ENCODE measurements at regions not wholly inside any gene's neighbourhood (a gene's known extent, or its start where the extent isn't known, plus 50 kb on each side); places are given as distances from the start of the nearest gene placed in this dataset.

GRCh38 chr4:34943741-34944386 lies 1300.5 kb downstream of the ARAP2 start:
- H2AFZ ChIP-seq (ENCODE audit: low read length) = no peak overlapping the region
- H3K4me3 ChIP-seq (replicated peaks in 1 of 4; ENCODE audit: control extremely low read depth in 1 of 4, insufficient read depth in 1 of 4, low read depth in 3 of 4, low read length in 4 of 4) = no peak overlapping the region
- H3K9me3 ChIP-seq (ENCODE audit: control insufficient read depth, insufficient read depth, low read depth, low read length) = no peaks in the 10 kb centered on the region
- TF ChIP-seq EZH2 (IDR thresholded peaks at IDR 0.05; ENCODE audit: low read length, missing control alignments) = no peak
- H3K9ac ChIP-seq (ENCODE audit: insufficient read depth, low read length) = no peak overlapping the region
- no peaks in the 10 kb centered on the region for H3K36me3 ChIP-seq (ENCODE audit: control insufficient read depth, insufficient read depth, low read length)
- no peak overlapping the region for H3K4me2 ChIP-seq (ENCODE audit: extremely low read depth, insufficient read depth, low read length)
- H3K27me3 ChIP-seq (ENCODE audit: control insufficient read depth, insufficient read depth, low read length) = no peaks in the 10 kb centered on the region
- DNase-seq (ENCODE audit: low read depth in 2 of 2) = no peak
- no peaks in the 10 kb centered on the region for H3K4me1 ChIP-seq (ENCODE audit: control insufficient read depth, extremely low read depth, insufficient read depth, low read length)
- no peak overlapping the region for H3K27ac ChIP-seq (ENCODE audit: insufficient read depth, low read length)
- no peaks in the 10 kb centered on the region for H4K20me1 ChIP-seq (ENCODE audit: control insufficient read depth, extremely low read depth, insufficient read depth, low read length)
- no peaks in the 10 kb centered on the region for H3K79me2 ChIP-seq (ENCODE audit: control insufficient read depth, insufficient read depth, low read length)

- Histone ChIP-seq H4K20me1 (ENCODE audit: control insufficient read depth, extremely low read depth, insufficient read depth, low read length) (no peaks in the 10 kb centered on the region), H3K27ac (ENCODE audit: insufficient read depth, low read length) (no peak overlapping the region), H3K36me3 (ENCODE audit: control insufficient read depth, insufficient read depth, low read length) (no peaks in the 10 kb centered on the region), H3K4me1 (ENCODE audit: control insufficient read depth, extremely low read depth, insufficient read depth, low read length) (no peaks in the 10 kb centered on the region), H3K4me2 (ENCODE audit: extremely low read depth, insufficient read depth, low read length) (no peak overlapping the region), H3K27me3 (ENCODE audit: control insufficient read depth, insufficient read depth, low read length) (no peaks in the 10 kb centered on the region), H3K79me2 (ENCODE audit: control insufficient read depth, insufficient read depth, low read length) (no peaks in the 10 kb centered on the region), H2AFZ (ENCODE audit: low read length) (no peak overlapping the region), H3K9me3 (ENCODE audit: control insufficient read depth, insufficient read depth, low read depth, low read length) (no peaks in the 10 kb centered on the region), H3K4me3 (replicated peaks in 1 of 4; ENCODE audit: control extremely low read depth in 1 of 4, insufficient read depth in 1 of 4, low read depth in 3 of 4, low read length in 4 of 4) (no peak overlapping the region), H3K9ac (ENCODE audit: insufficient read depth, low read length) (no peak overlapping the region)
- TF ChIP-seq EZH2 (IDR thresholded peaks at IDR 0.05; ENCODE audit: low read length, missing control alignments) (no peak), CTCF (conservative IDR thresholded peaks at IDR 0.05 in 1 of 2, IDR thresholded peaks at IDR 0.05 in 1 of 2; ENCODE audit: low read depth in 1 of 2, low read length in 2 of 2) (no peak)
- no peak for DNase-seq (ENCODE audit: low read depth in 2 of 2)
Measured at GRCh38 chr4:34950926-34951325, 1293.4 kb downstream of the ARAP2 start.

- no peaks in the 10 kb centered on the region for H3K36me3 ChIP-seq (ENCODE audit: control insufficient read depth, insufficient read depth, low read length)
- H3K4me3 ChIP-seq (replicated peaks in 1 of 4; ENCODE audit: control extremely low read depth in 1 of 4, insufficient read depth in 1 of 4, low read depth in 3 of 4, low read length in 4 of 4) = no peak overlapping the region
- H2AFZ ChIP-seq (ENCODE audit: low read length) = no peak overlapping the region
- no peaks in the 10 kb centered on the region for H3K9me3 ChIP-seq (ENCODE audit: control insufficient read depth, insufficient read depth, low read depth, low read length)
- H3K9ac ChIP-seq (ENCODE audit: insufficient read depth, low read length) = no peak overlapping the region
- no peak for DNase-seq (ENCODE audit: low read depth in 2 of 2)
- H3K79me2 ChIP-seq (ENCODE audit: control insufficient read depth, insufficient read depth, low read length) = no peaks in the 10 kb centered on the region
- no peak overlapping the region for H3K4me2 ChIP-seq (ENCODE audit: extremely low read depth, insufficient read depth, low read length)
- H3K4me1 ChIP-seq (ENCODE audit: control insufficient read depth, extremely low read depth, insufficient read depth, low read length) = no peaks in the 10 kb centered on the region
- no peak overlapping the region for H3K27ac ChIP-seq (ENCODE audit: insufficient read depth, low read length)
- no peak for TF ChIP-seq CTCF (conservative IDR thresholded peaks at IDR 0.05 in 1 of 2, IDR thresholded peaks at IDR 0.05 in 1 of 2; ENCODE audit: low read depth in 1 of 2, low read length in 2 of 2)
- TF ChIP-seq EZH2 (IDR thresholded peaks at IDR 0.05; ENCODE audit: low read length, missing control alignments) = no peak
- H4K20me1 ChIP-seq (ENCODE audit: control insufficient read depth, extremely low read depth, insufficient read depth, low read length) = no peaks in the 10 kb centered on the region
- H3K27me3 ChIP-seq (ENCODE audit: control insufficient read depth, insufficient read depth, low read length) = no peaks in the 10 kb centered on the region
Measured at GRCh38 chr4:34953145-34953799, 1291.0 kb downstream of the ARAP2 start.

All from fibroblast of lung (primary cell).